NCI-H2196 treated with DMSO at 0.1 percent for 48 hours (cell line): ENCODE measurements at regions not wholly inside any gene's neighbourhood (a gene's known extent, or its start where the extent isn't known, plus 50 kb on each side); places are given as distances from the start of the nearest gene placed in this dataset.

Source experiments
- DNase-seq: peaks from one replicate; lab custom pipeline; 2025; ENCODE audit not compliant: unreplicated experiment; lab: John Stamatoyannopoulos, UW

GRCh38 chr15:94745371-94745770, 514.0 kb downstream of the MCTP2 start:
- DNase-seq, result no peak

GRCh38 chr15:94747510-94747909, 516.1 kb downstream of the MCTP2 start:
- no peak for DNase-seq

- DNase-seq, result no peak
Observed at GRCh38 chr15:94749811-94750617, 518.7 kb downstream of the MCTP2 start.

DNA sequence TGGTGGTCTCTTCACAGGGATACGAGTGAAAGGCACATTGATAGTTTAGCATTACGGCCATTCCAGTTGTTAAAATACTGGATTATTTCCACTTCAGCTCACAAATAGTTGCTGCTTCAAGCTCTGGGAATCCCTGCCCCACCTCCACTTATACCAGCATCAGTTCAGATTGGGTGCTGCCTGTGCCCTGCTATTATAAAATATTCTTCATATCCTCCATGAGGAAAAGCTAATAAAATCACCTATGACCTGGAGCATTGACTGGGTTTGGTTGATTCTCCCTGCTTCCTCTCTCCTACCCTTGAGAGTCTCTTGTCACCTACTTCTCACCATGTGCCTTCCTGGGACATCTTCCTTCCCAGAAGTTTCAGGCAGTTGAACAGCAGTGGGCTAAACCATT, 529.0 kb downstream of the MCTP2 start:
- DNase-seq, result no peak

DNA sequence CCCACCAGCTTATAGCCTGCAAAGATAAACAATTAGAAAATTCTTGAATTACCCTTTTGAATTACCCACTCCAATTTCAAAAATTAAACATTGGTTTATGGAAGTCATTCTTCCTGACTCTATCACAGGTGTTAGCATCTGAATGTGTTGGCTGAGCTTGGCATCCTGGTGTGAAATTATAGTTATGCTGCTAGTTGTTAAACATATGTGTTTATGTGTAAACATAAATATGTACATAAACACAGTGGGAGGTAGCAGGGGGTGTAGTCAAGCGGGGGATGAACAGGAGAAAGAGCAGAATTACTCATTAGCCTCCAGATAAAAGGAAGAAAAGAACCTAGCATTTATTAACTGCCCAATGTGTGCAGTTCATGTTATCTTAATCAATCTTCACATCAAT, 530.2 kb downstream of the MCTP2 start:
- DNase-seq, result no peak

DNA sequence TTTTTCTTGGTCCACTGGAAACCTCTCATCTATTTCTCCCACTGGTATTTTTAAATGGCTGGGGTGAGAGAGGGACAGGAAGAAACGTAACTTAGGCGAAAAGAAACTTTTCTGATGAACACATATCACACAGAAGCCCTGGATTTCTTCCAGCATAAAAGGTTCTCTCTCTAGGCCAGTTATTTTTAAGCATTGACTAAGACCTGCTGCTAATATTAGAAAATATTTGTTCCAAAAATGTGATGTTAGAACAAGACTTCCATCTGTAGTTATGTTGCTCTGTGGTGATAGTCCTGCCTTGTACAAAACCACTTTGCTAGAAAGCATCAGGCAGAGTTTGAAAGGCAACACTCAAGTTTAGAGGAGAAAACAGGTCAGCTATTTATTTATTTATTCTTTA, 537.7 kb downstream of the MCTP2 start:
- no peak for DNase-seq

GRCh38 chr15:94770199-94770598, 538.8 kb downstream of the MCTP2 start:
- no peak for DNase-seq

- no peak for DNase-seq
Observed at GRCh38 chr15:94777037-94777436, 545.7 kb downstream of the MCTP2 start.

DNA sequence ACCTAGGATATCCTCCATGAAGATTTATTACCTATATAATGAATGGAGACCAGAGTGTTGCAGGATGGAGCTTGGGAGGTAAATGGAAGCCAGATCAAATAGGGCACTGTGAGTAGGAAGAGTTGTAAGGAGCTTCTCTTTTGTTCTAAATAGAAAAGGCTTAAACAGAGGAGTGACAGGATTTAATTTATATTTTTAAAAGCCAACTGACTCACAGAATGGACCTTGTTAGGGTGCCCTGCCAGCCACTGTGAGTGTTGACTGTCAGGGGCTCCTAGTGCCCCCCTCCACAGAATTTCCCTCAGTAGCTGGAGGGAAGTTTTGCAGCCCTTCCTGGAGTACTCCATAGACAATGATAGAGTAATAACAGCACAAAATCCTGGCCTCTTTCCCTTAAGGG, 547.5 kb downstream of the MCTP2 start:
- DNase-seq, result no peak

- no peak for DNase-seq
Observed at GRCh38 chr15:94780166-94780565, 548.8 kb downstream of the MCTP2 start.

DNA sequence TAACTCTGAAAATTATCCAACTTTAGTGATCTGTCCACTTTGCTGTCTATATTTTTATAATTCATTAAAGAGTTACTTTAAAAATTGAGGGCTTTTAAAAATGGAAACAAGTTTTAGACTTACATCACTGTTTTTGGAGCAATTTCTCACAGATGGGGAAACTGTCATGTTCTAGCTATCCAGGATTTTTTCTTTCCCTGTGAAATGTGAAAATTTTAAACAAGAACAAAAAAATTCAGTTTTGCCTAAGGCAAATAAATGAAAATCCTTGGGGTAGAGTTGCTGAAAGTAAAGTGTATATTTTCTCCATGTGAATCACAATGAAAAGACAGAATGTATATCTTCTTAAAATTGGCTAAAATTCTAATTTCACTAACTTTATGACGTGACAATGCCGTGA, 553.7 kb downstream of the MCTP2 start:
- DNase-seq, result no peak

DNA sequence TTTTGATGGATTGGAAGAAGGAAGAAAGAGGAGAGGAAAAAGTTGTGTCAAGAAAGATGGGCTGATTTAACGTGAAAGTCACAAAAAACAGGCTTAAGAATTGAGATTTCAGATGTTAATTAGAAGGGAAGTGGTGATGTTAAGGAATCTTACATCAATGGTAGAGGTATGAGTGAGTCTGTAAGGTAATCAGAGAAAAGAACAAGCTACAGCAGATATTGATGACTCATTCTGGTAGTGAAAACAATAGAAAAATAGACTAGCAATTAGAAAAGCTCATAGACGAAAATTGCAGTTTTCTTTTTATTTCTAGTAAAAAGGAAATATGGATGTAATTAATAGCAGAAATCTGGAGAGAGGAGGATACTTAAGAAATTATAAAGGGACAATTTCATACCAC, 559.6 kb downstream of the MCTP2 start:
- DNase-seq, result no peak

DNA sequence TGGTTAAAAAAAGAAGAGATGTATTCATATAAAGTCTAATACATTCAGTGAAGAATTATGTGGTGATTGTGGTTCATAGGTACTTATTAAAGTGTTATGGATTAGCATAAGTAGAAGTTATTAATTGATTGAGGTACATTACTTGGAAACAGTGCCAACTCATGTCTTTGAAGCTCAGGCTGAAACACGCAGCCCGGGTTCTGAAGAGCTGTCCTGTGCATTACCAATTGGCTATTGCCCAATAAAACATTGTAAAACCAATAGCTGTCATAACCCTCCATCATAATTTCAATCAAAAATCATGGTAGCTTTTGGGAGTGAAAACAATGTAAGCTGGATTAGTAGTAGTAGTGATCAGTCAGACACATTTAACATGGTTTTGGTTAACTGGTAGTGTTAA, 560.1 kb downstream of the MCTP2 start:
- DNase-seq, result no peak

GRCh38 chr15:94792196-94792595, 560.8 kb downstream of the MCTP2 start:
- no peak for DNase-seq

- DNase-seq, result no peak
Observed at GRCh38 chr15:94793207-94793606, 561.8 kb downstream of the MCTP2 start.

DNA sequence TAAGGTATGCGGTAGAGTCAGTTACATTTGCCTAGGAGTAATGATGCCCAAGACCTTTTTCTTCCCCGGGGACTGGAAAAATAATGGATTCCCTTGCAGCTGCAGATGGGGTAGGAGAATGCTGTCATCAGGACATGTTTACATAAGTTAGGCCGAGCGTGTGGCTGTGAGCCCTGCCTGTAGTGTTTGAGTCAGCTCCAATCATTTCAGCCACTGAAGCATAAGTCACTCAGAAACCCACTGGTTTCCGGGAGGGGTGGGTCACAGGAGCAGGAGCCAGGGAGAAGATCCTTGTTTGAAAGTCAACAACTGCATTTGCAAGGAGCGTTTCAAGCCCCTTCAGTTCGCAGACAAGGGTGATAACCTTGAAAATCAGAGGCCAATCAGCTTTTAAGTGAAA, 562.3 kb downstream of the MCTP2 start:
- DNase-seq, result no peak

- no peak for DNase-seq
Observed at GRCh38 chr15:94804613-94805012, 573.3 kb downstream of the MCTP2 start.

DNA sequence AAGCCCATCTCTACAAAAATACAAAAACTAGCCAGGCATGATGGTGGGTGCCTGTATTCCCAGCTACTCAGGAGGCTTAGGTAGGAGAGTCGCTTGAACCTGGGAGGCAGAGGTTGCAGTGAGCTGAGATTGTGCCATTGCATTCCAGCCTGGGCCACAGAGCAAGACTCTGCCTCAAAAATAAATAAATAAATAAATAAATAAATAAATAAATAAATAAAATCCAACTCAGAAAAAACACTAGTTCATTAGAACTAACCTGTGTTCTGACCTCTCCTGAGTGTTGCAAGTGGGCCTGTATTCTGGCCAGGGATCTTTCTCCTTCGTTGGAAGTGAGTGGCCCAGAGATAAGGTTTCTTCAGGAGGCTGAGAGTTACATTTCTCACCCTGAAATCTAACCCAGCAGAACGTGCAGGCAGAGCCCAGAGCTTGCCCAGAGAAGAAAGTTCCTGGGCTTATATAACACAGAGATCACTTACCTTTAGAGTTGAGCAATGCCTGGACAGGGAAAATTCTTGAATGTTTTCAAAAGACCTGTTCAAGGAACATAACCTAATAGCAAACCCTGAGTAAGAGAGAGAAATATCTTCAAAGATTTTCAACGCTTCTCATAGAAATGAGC, 583.9 kb downstream of the MCTP2 start:
- no peak for DNase-seq

GRCh38 chr15:94815914-94816313, 584.6 kb downstream of the MCTP2 start:
- no peak for DNase-seq

GRCh38 chr15:94829887-94830884, 598.8 kb downstream of the MCTP2 start:
- no peak for DNase-seq

DNA sequence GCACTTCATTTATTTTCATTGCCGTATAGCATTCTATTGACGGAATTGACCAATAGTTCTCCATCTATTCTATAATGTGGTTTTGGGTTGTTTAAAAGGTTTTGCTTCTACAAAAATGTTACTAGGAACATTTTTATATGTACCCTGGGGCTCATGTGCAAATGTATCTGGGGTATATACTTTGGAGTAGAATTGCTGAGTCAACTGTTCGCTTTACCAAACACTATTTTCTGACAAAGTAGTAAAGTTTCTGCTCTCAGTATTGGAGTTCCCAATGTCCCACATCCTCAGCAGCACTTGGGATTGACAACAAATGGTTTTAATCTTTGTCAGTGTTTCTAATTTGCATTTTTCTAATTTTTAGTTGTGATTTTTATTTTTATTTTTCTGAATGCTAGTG, 602.6 kb downstream of the MCTP2 start:
- no peak for DNase-seq

GRCh38 chr15:94834494-94834893, 603.1 kb downstream of the MCTP2 start:
- no peak for DNase-seq
